Smooth muscle cell (in vitro differentiated cells): ENCODE measurements at regions not wholly inside any gene's neighbourhood (a gene's known extent, or its start where the extent isn't known, plus 50 kb on each side); places are given as distances from the start of the nearest gene placed in this dataset.
A peak's percentile ranks its signal among the peaks of the same experiment; 100 is the strongest.

ENCODE experiments used
- DNase-seq: peaks from one replicate; lab custom pipeline; 2025; ENCODE audit not compliant: unreplicated experiment; lab: John Stamatoyannopoulos, UW
- H2AFZ ChIP-seq: fragments of 200-600 bp; sonication (generic); 2 replicates; pipeline ENCODE4 v1.6.0; 2016; ENCODE audit warnings: antibody characterized with exemption, low read depth, mild to moderate bottlenecking
- H3F3A ChIP-seq: fragments of 200-600 bp; sonication (generic); 2 replicates; pipeline ENCODE4 v1.6.0; 2017; ENCODE audit warnings: antibody characterized with exemption, low read depth
- H3K27ac ChIP-seq: fragments of 200-600 bp; sonication (generic); 2 replicates; pipeline ENCODE4 v1.5.1; 2016; ENCODE audit warnings: low read depth, mild to moderate bottlenecking
- H3K27me3 ChIP-seq: fragments of 200-600 bp; sonication (generic); 2 replicates; pipeline ENCODE4 v1.6.1; 2016; ENCODE audit warnings: low read depth, mild to moderate bottlenecking
- H3K36me3 ChIP-seq: fragments of 200-600 bp; sonication (generic); 2 replicates; pipeline ENCODE4 v1.5.1; 2016; ENCODE audit warnings: low read depth
- H3K4me1 ChIP-seq: fragments of 200-600 bp; sonication (generic); 2 replicates; pipeline ENCODE4 v1.5.1; 2016; ENCODE audit warnings: low read depth
- H3K4me2 ChIP-seq: fragments of 200-600 bp; sonication (generic); 2 replicates; pipeline ENCODE4 v1.6.0; 2016; ENCODE audit warnings: mild to moderate bottlenecking
- H3K4me3 ChIP-seq: fragments of 200-600 bp; sonication (generic); 2 replicates; pipeline ENCODE4 v1.5.1; 2016; ENCODE audit warnings: mild to moderate bottlenecking
- H3K79me2 ChIP-seq: fragments of 200-600 bp; sonication (generic); 2 replicates; pipeline ENCODE4 v1.6.0; 2016; ENCODE audit warnings: low read depth, mild to moderate bottlenecking
- H3K9ac ChIP-seq: fragments of 200-600 bp; sonication (generic); 2 replicates; pipeline ENCODE4 v1.6.0; 2016; ENCODE audit warnings: low read depth
- H3K9me3 ChIP-seq: fragments of 200-600 bp; sonication (generic); replicated peaks from 2 replicates; pipeline ENCODE4 v1.5.1; 2016; ENCODE audit warnings: low read depth
- H4K20me1 ChIP-seq: fragments of 200-600 bp; sonication (generic); 2 replicates; pipeline ENCODE4 v1.6.0; 2016; ENCODE audit warnings: low read depth
- WGBS: methylation state at CpG from one replicate; pipeline ENCODE4 v1.1.7; 2016; ENCODE audit warnings: low lambda C conversion rate; 5-methylcytosine and 5-hydroxymethylcytosine counted together
- TF ChIP-seq, protein P1 (sequence below): fragments of 200-600 bp; sonication (generic); IDR thresholded peaks from 2 replicates; pipeline ENCODE4 v1.5.1; 2017; ENCODE audit warnings: borderline replicate concordance, mild to moderate bottlenecking, antibody characterized with exemption; ENCODE audit not compliant: insufficient read depth, poor library complexity, severe bottlenecking

DNA sequence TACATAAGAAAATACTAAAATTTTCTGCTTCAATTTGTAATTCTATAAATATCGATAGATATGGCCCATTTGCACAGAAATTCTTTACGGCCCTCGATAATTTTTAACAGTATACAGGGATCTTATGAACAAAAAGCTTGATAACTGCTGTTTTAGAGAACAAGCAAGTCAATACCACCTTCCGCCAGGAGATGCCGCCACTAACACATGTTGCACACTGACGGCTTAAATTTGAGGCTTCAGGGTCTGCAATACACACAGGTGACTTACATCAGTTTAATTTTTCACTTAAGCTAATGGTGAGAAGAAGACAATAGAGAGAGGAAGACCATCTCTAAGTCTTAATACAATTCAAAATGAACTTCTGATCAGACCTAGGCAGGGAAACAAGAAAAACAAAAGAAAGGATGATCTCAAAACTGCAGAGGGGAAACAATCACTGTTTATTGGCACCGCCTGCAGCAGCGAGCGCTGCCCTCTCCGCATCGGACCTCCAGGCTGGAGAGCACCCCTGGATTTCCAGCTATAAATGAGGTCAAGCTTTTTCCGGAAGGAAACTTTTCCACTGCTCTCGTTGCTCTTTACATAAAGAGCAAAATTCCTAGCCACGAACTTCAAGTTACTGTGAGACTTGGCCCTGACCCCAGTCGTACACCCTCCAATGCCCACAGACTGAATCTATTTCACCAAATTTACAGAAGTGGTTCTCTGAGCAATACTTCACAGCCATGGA, 53.9 kb downstream of the OTOR start:
- Histone ChIP-seq H2AFZ (no peak overlapping the region), H3K27me3 (peaks cover 26% of the 10 kb centered on the region), H3K4me2 (no peak overlapping the region), H3K9me3 (no peaks in the 10 kb centered on the region), H3K27ac (no peak overlapping the region), H3K4me3 (no peak overlapping the region), H3K79me2 (no peaks in the 10 kb centered on the region), H3K36me3 (no peaks in the 10 kb centered on the region), H3F3A (no peaks in the 10 kb centered on the region), H3K9ac (no peak overlapping the region), H3K4me1 (no peaks in the 10 kb centered on the region), H4K20me1 (no peaks in the 10 kb centered on the region)
- TF ChIP-seq, protein P1, sequence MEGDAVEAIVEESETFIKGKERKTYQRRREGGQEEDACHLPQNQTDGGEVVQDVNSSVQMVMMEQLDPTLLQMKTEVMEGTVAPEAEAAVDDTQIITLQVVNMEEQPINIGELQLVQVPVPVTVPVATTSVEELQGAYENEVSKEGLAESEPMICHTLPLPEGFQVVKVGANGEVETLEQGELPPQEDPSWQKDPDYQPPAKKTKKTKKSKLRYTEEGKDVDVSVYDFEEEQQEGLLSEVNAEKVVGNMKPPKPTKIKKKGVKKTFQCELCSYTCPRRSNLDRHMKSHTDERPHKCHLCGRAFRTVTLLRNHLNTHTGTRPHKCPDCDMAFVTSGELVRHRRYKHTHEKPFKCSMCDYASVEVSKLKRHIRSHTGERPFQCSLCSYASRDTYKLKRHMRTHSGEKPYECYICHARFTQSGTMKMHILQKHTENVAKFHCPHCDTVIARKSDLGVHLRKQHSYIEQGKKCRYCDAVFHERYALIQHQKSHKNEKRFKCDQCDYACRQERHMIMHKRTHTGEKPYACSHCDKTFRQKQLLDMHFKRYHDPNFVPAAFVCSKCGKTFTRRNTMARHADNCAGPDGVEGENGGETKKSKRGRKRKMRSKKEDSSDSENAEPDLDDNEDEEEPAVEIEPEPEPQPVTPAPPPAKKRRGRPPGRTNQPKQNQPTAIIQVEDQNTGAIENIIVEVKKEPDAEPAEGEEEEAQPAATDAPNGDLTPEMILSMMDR = peak; percentile 88
- DNase-seq = peak; percentile 11
- 58% methylated on average over 15 of the region's 15 CpGs for WGBS

GRCh38 chr20:16802652-16802935, 54.4 kb downstream of the OTOR start:
- Histone ChIP-seq H3K27ac (no peak overlapping the region), H3K9me3 (no peaks in the 10 kb centered on the region), H3K4me1 (no peaks in the 10 kb centered on the region), H4K20me1 (no peaks in the 10 kb centered on the region), H3K4me2 (no peak overlapping the region), H3K9ac (no peak overlapping the region), H3K27me3 (peaks cover 26% of the 10 kb centered on the region), H3K4me3 (no peak overlapping the region), H3K36me3 (no peaks in the 10 kb centered on the region), H3K79me2 (no peaks in the 10 kb centered on the region), H3F3A (no peaks in the 10 kb centered on the region), H2AFZ (no peak overlapping the region)
- no peak for DNase-seq
- TF ChIP-seq, protein P1 = no peak
- WGBS = 74% methylated on average over 4 of the region's 4 CpGs

GRCh38 chr20:16803965-16804792, 56.0 kb downstream of the OTOR start:
- Histone ChIP-seq H3K9me3 (no peaks in the 10 kb centered on the region), H3K27ac (no peak overlapping the region), H3K27me3 (peaks cover 26% of the 10 kb centered on the region), H3K4me1 (no peaks in the 10 kb centered on the region), H3K79me2 (no peaks in the 10 kb centered on the region), H4K20me1 (no peaks in the 10 kb centered on the region), H3K4me3 (no peak overlapping the region), H3K36me3 (no peaks in the 10 kb centered on the region), H3K4me2 (no peak overlapping the region), H3K9ac (no peak overlapping the region), H2AFZ (no peak overlapping the region), H3F3A (no peaks in the 10 kb centered on the region)
- DNase-seq = peak; percentile 21
- TF ChIP-seq, protein P1 = peak; percentile 94
- 21% methylated on average over 14 of the region's 14 CpGs for WGBS
